HG03045 (cell line): ENCODE measurements at regions not wholly inside any gene's neighbourhood (a gene's known extent, or its start where the extent isn't known, plus 50 kb on each side); places are given as distances from the start of the nearest gene placed in this dataset.
"Not testable (repeated sequence)": the region's sequence is repeated elsewhere in the genome, so short reads cannot be mapped to it uniquely, and the experiment has no call there.

Experiments
- ATAC-seq: cut with Tn5 transposase; IDR thresholded peaks from one replicate; pipeline ENCODE4 v1.9.1; 2021; ENCODE audit warnings: mild to moderate bottlenecking, moderate library complexity; ENCODE audit not compliant: unreplicated experiment

DNA sequence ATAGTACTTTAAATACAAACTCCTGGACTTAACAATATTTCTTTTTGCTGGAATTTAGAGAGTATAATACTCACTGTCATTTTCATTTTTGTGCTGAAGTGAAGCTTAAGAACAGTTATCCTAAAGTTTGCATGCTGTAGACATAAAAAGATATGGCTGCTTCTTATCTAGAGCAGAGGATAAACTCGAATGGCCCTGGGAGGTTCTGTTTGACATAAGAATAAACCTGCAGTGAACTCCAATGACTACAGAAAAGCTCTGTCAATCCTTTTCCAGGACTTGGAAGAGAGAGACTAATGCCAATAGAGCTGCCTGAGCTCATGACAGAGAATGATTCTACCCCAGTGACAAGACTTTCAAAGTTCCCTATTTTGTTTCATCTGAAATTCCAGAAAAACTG, 1017.8 kb upstream of the MIR17HG start:
- no peak for ATAC-seq

DNA sequence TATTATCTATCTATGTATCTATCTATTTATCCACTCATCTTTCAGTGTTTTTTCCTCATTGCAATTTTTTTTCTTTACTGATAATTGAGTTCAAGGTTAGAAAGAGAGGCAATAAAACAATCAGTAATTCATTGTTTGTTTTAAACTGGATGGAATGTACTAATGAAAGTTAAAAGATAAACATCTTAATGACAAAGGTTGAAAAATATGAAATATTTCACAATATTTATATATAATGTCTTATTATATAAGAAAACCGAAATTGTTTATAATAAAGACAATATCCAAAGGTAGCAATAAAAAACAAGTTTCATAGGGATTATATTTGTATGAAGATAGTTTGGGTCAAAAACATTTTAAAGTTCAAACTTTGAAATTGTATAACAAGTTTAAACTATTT, 1015.5 kb upstream of the MIR17HG start:
- no peak for ATAC-seq

DNA sequence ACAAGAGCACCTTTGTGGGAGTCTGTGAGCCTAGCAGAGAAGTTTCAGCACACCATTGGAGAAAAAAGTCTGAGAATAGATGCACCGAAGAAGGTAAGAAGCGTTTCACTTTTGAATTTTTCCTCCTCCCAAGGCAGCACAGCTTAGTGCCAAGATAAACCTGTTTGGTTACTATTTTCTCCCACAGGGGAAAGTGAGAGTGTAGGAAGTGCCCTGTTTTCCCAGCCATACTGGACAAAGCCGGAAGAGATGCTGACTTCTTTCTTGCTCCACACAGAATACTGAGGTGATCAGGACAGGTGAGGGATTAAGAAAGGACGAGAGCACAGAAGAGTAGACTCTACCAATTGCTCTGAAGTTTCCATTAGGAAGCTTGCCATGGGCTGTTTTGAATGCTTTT, 1011.0 kb upstream of the MIR17HG start:
- no peak for ATAC-seq

DNA sequence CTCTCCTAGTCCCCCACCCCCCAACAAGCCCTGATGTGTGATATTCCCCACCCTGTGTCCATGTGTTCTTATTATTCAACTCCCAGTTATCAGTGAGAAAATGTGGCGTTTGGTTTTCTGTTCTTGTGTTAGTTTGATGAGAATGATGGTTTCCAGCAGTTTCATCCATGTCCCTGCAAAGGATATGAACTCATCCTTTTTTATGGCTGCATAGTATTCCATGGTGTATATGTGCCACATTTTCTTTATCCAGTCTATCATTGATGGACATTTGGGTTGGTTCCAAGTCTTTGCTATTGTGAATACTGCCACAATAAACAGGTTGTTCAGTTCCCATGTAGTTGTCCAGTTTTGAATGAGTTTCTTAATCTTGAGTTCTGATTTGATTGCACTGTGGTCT, 1006.1 kb upstream of the MIR17HG start:
- not testable (repeated sequence) for ATAC-seq

DNA sequence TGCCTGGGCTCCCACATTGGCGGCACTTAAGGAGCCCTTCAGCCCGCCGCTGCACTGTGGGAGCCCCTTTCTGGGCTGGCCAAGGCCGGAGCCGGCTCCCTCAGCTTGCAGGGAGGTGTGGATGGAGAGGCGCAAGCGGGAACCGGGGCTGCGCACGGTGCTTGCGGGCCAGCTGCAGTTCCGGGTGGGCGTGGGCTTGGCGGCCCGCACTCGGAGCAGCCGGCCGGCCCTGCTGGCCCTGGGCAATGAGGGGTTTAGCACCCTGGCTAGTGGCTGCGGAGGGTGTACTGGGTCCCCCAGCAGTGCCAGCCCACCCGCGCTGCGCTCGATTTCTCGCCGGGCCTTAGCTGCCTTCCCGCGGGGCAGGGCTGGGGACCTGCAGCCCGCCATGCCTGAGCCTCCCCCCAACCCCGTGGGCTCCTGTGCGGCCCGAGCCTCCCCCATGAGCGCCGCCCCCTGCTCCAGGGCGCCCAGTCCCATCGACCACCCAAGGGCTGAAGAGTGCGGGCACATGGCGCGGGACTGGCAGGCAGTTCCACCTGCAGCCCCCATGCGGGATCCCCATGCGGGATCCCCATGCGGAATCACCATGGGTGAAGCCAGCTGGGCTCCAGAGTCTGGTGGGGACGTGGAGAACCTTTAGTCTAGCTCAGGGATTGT, 998.9 kb upstream of the MIR17HG start:
- not testable (repeated sequence) for ATAC-seq

DNA sequence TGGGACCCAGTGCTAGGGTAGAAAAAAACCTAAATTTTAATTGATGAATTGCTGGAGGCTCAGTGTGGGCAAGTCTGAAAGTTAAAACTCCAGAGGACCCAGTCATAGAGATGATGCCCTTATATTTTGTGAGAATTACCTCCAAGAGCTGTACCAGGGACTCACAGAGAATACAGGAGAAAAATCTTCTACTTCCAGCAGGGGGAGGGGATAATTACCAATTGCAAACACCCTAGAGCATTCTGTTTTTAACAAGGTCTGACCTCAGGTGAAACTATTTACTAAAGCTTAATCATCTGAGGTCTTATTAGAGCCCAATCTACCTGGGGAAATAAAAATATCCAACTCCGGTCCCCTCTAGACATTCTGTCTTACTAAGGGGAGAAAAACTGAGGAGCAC, 994.7 kb upstream of the MIR17HG start:
- no peak for ATAC-seq

DNA sequence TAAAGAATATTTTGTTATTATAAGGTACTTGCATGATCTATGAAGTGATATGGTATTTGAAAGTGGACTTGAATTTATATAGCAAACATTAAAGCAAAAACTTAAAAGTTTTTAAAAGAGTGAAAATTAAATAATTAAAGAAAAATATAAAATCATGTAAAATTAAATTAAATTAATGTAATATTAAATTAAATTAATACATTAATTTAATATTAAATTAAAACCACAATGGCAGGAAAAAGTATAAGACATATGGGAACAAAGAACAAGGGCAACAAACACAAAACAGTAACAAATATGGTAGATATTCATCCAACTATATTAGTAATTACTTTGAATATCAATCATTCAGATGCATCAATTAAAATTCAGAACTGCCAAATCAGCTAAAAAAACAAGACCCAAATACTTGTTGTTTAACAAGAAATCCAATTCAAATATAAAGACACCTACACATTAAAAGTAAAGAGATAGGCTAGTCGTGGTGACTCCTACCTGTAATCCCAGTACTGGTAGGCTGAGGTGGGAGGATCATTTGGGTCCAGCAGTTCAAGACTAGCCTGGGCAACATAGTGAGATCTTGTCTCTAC, 992.2 kb upstream of the MIR17HG start:
- ATAC-seq, result no peak

DNA sequence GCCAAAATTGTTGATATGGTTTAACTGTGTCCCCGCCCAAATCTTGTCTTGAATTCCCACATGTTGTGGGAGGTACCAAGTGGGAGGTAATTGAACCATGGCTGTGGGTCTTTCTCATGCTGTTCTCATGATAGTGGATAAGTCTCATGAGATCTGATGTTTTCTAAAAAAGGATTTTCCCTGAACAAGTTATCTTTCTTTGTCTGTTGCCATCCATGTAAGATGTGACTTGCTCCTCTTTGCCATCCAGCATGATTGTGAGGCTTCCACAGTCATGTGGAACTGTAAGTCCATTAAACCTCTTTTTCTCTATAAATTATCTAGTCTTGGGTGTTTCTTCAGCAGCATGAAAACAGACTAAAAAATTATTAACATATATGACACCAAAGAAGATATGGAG, 986.7 kb upstream of the MIR17HG start:
- no peak for ATAC-seq

DNA sequence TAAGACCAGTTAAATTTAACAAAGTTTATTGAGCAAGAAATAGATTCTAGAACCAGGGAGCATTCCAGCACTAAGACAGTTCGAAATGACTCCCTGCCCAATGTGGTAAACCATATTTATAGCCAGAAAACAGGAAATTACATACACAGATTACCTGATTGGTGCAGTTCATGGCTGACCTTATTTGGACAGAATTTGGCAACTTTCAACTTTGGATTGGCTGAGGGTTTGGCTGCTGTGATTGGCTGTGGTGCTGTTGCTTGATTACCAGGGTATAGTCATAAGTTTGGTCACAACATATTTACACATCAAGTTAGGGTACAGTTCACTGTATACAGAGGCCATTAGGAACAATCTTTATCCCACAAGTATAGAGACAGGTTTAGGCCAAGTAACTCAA, 984.8 kb upstream of the MIR17HG start:
- no peak for ATAC-seq

DNA sequence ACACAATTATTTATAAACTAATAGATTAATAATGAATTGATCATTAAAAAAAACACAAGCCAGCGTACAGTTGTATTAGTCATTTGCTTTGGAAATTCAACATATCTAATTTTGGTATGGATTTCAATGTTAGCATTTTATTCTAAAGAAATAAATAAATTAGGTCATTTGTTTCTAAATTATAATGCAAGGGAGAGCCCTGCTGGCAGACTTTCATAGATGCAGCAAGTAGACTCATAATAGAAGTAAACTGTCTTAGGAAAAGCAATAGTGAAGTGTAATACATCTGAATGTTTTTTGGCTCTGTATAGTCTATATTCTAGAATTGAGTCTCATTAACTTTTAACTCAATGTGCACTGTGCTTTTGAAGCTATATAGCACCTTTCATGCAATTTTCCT, 982.4 kb upstream of the MIR17HG start:
- ATAC-seq, result no peak

DNA sequence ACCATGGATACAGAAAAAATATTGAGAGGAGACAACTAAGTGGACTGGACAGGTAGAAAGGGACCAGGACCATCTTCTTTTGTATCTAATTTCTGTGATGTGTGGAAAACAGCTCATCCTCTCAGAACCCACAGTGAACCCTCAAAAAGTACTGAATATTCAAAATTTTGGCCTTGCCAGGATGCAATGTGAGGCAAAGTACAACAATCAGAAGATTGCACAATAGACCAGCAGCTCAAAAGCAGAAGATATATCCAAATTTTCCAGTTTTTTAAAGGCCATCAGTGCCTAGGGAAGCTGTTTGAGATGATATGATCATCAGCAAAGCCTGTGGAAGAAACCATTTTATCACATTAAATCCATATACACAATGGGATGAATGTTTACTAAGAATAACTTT, 973.3 kb upstream of the MIR17HG start:
- ATAC-seq, result no peak

DNA sequence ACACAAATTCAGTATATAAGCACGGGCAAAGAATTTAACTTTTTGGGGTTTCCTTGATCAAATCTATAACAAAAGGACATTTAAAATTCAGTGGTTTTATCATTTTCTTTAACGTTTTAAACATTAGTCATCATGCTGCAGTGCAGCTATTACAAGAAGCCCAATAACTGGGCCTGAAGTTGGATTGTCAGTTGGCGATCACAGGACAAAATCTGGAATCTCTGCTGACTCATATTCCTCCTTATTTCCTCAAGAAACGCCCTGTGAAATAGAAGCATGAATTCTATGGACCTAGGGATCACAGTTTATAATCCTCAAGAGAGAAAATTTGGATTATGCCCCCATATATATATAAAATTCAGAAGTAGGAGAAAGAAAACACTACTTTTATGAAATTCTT, 971.6 kb upstream of the MIR17HG start:
- ATAC-seq, result no peak

DNA sequence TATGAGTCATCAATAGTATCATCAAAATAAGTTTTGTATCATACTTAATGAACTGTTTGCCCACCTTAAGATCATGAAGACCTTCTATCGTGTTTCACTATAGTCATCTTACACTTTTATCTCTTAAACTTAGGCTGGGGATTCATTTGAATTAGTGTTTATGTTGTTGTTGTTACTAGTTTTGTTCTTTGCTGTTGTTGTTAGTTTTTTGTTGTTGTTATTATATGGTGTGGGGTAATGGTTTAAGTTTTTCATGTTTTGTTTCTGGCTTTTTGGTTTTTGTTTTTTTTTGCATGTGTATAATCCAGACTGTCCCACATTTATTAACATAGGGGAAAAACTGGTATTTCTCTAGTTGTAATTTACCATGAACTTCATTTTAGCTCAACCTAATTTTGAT, 965.1 kb upstream of the MIR17HG start:
- ATAC-seq, result no peak

DNA sequence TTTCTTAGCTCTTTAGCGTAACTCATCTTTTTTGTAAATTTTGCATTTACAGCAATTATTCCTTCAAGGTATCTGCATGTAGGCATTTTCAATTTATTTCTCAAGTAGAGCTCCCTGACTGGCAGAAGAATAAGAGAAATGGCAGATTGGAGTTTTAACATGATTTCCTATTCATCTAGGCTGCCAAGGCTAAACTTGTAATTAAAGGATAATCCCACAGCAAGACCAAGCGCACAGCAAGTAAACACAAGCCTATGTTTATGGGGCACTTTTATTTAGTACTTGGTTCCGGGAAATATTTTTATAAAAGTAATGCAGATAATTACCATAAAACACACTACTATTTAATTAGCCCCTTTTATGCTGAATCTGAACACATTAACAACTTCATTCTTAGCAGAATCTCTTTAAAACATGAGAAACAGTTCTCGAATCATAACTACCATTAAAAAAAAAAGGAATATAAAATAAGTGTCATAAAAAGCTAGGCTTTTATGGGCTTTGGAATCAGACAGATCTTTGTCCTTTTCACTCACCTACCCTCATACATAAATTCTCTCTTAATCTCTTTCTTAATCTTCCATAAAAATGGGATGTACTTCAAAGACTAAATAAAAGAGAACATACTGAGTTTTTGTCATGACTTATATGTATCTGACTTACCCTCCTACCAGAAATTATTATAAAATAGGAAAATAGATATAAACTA, 961.6 kb upstream of the MIR17HG start:
- no peak for ATAC-seq

DNA sequence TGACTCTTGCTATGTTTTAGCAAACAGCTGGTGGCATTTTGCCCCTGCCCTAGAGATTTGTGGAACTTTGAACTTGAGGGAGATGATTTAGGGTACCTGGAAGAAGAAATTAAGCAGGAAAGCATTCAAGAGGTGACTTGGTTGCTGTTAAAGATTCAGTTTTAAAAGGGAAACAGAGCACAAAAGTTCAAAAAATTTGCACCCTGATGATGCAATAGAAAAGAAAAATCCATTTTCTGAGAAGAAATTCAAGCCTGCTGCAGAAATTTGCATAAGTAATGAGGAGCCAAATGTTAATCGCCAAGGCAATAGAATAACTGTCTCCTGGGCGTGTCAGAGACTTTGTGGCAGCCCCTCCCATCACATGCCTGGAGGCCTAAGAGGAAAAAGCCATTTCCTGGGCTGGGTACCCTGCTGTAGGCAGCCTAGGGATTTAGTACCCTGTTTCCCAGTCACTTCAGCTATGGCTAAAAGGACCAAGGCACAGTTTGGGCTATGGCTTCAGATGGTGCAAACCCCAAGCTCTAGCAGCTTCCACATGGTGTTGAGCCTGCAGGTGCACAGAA, 958.5 kb upstream of the MIR17HG start:
- ATAC-seq, result no peak

DNA sequence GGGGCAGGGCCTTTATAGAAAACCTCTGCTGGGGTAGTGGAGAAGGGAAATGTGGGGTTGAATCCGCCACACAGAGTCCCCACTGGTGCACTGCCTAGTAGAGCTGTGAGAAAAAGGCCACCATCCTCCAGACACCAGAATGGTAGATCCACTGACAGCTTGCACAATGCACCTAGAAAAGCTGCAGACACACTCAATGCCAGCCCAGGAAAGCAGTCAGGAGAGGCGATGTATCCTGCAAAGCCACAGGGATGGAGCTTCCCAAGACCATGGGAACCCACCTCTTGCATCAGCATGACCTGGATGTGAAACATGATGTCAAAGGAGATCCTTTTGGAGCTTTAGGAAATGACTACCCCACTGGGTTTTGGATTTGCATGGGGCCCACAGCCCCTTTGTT, 958.0 kb upstream of the MIR17HG start:
- ATAC-seq, result no peak

DNA sequence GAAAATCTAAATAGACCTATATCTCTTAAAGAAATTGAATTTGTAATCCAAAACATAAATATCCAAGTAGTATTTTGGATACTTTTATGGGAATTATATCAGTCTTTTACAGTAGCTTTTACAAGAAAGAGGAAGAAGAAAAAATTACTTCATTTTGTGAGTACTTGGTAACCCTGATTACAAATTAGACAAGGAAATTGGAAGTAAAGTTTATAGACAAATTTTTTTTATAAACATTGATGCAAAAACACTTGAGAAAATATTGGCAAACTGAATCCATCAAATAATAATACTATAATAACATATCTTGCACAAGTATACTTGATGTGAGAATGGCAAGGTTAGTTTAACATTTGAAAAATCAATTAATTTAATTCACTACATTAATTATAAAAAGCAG, 954.1 kb upstream of the MIR17HG start:
- ATAC-seq, result no peak

DNA sequence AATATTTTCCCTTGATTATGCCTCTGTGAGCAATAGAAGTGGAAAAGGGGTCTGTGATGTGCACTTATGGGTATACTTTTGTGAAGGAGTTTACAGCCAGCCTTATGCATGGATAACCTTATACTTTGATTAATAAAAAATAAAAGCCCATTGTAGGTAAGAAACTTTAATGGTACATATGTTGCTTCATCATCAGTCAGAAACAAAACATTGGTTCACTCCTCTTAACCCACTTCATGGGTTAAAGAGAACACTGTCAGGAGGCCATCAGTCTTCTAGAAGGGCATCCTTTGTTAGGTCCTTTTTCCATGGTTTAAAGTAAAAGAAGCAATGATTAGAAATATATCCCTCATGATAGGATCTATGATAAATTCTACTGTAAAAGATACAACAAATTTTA, 952.1 kb upstream of the MIR17HG start:
- ATAC-seq, result no peak

DNA sequence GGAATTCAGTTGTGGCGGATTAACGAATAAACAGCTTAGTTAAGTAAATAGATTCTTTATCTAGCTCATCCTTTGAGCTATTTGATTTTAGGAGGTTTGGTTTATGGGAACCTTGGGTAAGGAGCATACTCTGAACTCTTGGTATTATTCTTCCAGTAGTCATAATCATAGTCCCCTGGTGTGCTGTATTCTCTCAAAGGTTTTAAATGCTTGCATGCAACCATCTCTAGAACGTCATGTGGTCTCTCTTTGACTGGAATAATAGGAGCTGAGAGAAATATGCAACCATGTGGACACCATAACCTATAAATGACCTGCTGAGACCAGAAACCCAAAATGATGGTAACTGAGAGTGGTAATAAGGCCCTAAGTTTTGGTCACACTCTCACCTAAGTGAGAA, 951.6 kb upstream of the MIR17HG start:
- ATAC-seq, result no peak

DNA sequence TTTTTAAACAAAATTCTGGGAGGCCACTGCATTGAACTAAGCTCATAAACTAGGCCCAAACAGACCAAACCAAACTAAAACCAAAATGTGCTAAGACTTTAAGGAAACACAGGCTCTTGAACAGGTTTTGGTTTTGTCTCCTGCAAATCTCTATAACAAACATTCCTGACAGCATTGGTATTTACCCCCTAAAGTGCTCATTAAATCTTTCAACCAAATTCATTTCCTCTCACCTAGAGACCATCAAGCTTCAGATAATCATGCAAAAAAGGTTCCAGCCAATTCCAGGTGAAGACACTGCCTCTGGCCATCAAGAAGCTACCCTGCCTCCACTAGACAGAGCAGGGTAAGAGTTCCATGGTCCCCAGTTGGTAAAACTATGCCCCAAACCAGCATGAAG, 951.2 kb upstream of the MIR17HG start:
- ATAC-seq, result no peak

DNA sequence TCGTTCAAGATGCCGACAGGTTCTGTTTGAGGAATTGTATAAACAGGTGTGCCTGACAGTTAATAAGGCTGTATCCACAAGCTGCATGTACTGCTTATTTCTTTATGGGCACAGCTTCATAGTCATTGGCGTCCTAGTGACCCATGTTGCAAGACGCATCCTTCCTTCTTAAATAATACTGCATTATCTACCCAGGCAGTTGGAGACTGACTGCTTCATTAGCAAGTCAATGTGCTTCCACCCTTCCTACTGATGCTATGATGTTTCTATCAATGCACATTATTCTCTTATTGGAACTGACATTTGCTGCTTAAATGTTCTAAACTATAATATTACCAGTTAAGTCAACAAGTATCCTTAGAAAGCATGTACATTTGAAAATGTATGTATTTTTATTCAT, 950.0 kb upstream of the MIR17HG start:
- no peak for ATAC-seq

DNA sequence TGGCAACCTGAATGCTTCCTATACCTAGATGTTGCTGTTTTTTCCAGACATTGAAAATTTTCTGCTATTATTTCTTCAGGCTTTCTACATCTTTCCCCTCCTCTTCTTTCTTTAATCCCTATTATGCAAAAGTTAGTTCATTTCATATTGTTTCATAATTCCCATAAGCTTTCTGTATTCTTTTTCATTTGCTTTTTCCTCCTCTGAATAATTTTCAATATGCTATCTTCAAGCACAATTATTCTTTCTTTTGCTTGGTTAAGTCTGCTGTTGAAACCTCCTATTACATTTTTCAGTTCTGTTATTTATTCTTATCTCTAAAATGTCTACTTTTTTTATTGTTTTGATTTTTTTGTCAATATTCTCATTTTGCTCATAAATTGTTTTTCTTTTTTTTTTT, 947.1 kb upstream of the MIR17HG start:
- ATAC-seq, result no peak
